Left cardiac atrium (tissue), 4 donors: ENCODE measurements at regions not wholly inside any gene's neighbourhood (a gene's known extent, or its start where the extent isn't known, plus 50 kb on each side); places are given as distances from the start of the nearest gene placed in this dataset.

Experiments
- ATAC-seq, 2 donors: fragments of 200-7000 bp; cut with Tn5 transposase; one replicate each; pipeline ENCODE4 v1.9.1; 2020; ENCODE audit warnings: mild to moderate bottlenecking in 2 of 2, moderate library complexity in 2 of 2
- DNase-seq: peaks from one replicate; pipeline ENCODE4 v3.0.0-alpha.2; 2020
- intact Hi-C, 2 donors: fragments of 100-400 bp; cut with DNase I; formaldehyde crosslinking; loops; one replicate each; pipeline versions ENCODE4 v1.14.1 to v1.15.1; 2022 to 2023
- donor health status: DM: no; HTN: yes; CAD: no.
- donor health status: DM: no; HTN: yes; CAD: no; lungs with severe emphysema.
- donor health status: DM: yes; HTN: yes; CAD: no.
- donor health status: Dilated cardiomyopathy.

GRCh38 chr6:2441601-2442475, 196.4 kb upstream of the GMDS start:
- no peak for DNase-seq
- intact Hi-C loops = loop anchor here (10.0 kb wide), 2 partner anchors 193 to 837 kb away; partner anchors contain the start of gene FOXC1 (in 1 of the 2)
- no peak for ATAC-seq

- intact Hi-C loops = loop anchor here (10.0 kb wide), 2 partner anchors 194 to 836 kb away; partner anchors contain the start of gene FOXC1 (in 1 of the 2)
- ATAC-seq (no peak), DNase-seq (no peak)
These were observed 195.1 kb upstream of the GMDS start for GRCh38 chr6:2440516-2440915.

GRCh38 chr6:2439632-2440031, 194.2 kb upstream of the GMDS start:
- ATAC-seq = no peak
- DNase-seq = no peak
- intact Hi-C loops = loop anchor here (10.0 kb wide), 2 partner anchors 195 to 835 kb away; partner anchors contain the start of gene FOXC1 (in 1 of the 2)

GRCh38 chr6:2439082-2439481, 193.7 kb upstream of the GMDS start:
- intact Hi-C loops = no loop called here
- DNase-seq (no peak), ATAC-seq (no peak)

GRCh38 chr6:2436410-2437154, 191.2 kb upstream of the GMDS start:
- DNase-seq = no peak
- intact Hi-C loops = no loop called here
- no peak for ATAC-seq

GRCh38 chr6:2435323-2435722, 189.9 kb upstream of the GMDS start:
- intact Hi-C loops = no loop called here
- no peak for ATAC-seq

GRCh38 chr6:2434912-2435311, 189.5 kb upstream of the GMDS start:
- intact Hi-C loops = no loop called here
- DNase-seq (no peak), ATAC-seq (no peak)

More at GRCh38 chr6:2435323-2435722, 189.9 kb upstream of the GMDS start:
- no peak for DNase-seq

- DNase-seq (no peak), ATAC-seq (no peak)
- intact Hi-C loops = no loop called here
These were observed 188.7 kb upstream of the GMDS start for GRCh38 chr6:2434116-2434515.

- ATAC-seq (no peak), DNase-seq (no peak)
- intact Hi-C loops = no loop called here
These were observed 188.3 kb upstream of the GMDS start for GRCh38 chr6:2433711-2434110.

GRCh38 chr6:2433266-2433665, 187.9 kb upstream of the GMDS start:
- ATAC-seq = no peak
- no peak for DNase-seq
- intact Hi-C loops = no loop called here

GRCh38 chr6:2432292-2432691, 186.9 kb upstream of the GMDS start:
- intact Hi-C loops = no loop called here
- ATAC-seq (no peak), DNase-seq (no peak)

GRCh38 chr6:2430612-2431011, 185.2 kb upstream of the GMDS start:
- DNase-seq = no peak
- ATAC-seq = no peak
- intact Hi-C loops = no loop called here

- DNase-seq (no peak), ATAC-seq (no peak)
- intact Hi-C loops = no loop called here
These were observed 184.1 kb upstream of the GMDS start for GRCh38 chr6:2429460-2429859.

- intact Hi-C loops = no loop called here
- DNase-seq (no peak), ATAC-seq (no peak)
These were observed 183.6 kb upstream of the GMDS start for GRCh38 chr6:2429032-2429431.

GRCh38 chr6:2426561-2427340, 181.3 kb upstream of the GMDS start:
- intact Hi-C loops = no loop called here
- no peak for ATAC-seq
- no peak for DNase-seq

GRCh38 chr6:2416128-2416712, 170.8 kb upstream of the GMDS start:
- ATAC-seq (no peak), DNase-seq (no peak)
- intact Hi-C loops = no loop called here

- DNase-seq (no peak), ATAC-seq (no peak)
- intact Hi-C loops = no loop called here
These were observed 169.6 kb upstream of the GMDS start for GRCh38 chr6:2414885-2415547.

GRCh38 chr6:2412731-2413130, 167.3 kb upstream of the GMDS start:
- ATAC-seq (no peak), DNase-seq (no peak)
- intact Hi-C loops = no loop called here
